Testis (tissue), 2 donors: ENCODE measurements at regions not wholly inside any gene's neighbourhood (a gene's known extent, or its start where the extent isn't known, plus 50 kb on each side); places are given as distances from the start of the nearest gene placed in this dataset.

Source experiments
- POLR2A ChIP-seq: fragments of 450-650 bp; IDR thresholded peaks from one replicate; pipeline ENCODE4 v1.6.1; 2017; ENCODE audit warnings: antibody characterized with exemption, mild to moderate bottlenecking, moderate library complexity
- TF ChIP-seq, protein P1 (sequence below), 3 experiments: fragments of 450-650 bp in 2 of 3; fragments of 200-600 bp in 1 of 3; sonication (generic) in 1 of 3; IDR thresholded peaks; one replicate each; pipeline ENCODE4 v1.5.1; 2016 to 2019; ENCODE audit warnings: antibody characterized with exemption in 3 of 3, mild to moderate bottlenecking in 2 of 3, moderate library complexity in 1 of 3

DNA sequence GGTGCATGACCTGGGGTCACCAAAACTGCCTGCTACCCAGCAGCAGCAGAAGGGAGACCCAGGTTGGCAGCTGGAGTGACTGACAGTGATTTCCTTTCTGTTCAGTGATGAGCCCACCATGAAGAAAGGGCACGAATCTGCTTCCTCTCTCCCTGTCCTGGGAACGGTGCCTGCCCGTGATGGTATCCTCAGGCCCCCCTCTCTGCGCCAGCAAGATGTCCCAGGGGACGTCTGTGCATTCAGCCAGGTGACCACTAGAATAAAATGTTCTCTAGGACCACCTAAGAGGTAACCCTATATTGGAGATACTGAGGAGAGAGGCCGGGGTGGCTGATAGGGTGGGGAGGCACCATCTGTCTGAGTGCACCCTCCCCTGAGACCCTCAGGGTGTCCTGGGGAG lies 294.7 kb downstream of the QKI start:
- no peak for TF ChIP-seq POLR2A
- TF ChIP-seq, protein P1, sequence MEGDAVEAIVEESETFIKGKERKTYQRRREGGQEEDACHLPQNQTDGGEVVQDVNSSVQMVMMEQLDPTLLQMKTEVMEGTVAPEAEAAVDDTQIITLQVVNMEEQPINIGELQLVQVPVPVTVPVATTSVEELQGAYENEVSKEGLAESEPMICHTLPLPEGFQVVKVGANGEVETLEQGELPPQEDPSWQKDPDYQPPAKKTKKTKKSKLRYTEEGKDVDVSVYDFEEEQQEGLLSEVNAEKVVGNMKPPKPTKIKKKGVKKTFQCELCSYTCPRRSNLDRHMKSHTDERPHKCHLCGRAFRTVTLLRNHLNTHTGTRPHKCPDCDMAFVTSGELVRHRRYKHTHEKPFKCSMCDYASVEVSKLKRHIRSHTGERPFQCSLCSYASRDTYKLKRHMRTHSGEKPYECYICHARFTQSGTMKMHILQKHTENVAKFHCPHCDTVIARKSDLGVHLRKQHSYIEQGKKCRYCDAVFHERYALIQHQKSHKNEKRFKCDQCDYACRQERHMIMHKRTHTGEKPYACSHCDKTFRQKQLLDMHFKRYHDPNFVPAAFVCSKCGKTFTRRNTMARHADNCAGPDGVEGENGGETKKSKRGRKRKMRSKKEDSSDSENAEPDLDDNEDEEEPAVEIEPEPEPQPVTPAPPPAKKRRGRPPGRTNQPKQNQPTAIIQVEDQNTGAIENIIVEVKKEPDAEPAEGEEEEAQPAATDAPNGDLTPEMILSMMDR (IDR thresholded peaks at IDR 0.05) = no peak
